H1 (cell line): ENCODE measurements at regions not wholly inside any gene's neighbourhood (a gene's known extent, or its start where the extent isn't known, plus 50 kb on each side); places are given as distances from the start of the nearest gene placed in this dataset.

Source experiments
- CTCF ChIA-PET: fragments of 300-600 bp; sonication (Branson Sonifier 250); formaldehyde crosslinking; loops from one replicate; lab custom pipeline; 2021; ENCODE audit not compliant: partially characterized antibody; lab: Charles Lee
- POLR2A ChIA-PET: fragments of 300-600 bp; sonication (Branson Sonifier 250); formaldehyde crosslinking; loops from one replicate; lab custom pipeline; 2021; ENCODE audit warnings: inconsistent platforms; ENCODE audit not compliant: partially characterized antibody; lab: Charles Lee
- DNase-seq, 2 experiments: peaks; one replicate each; pipeline versions ENCODE4 v3.0.0 to v3.0.0-alpha.2; 2010 to 2022; ENCODE audit warnings: low spot score in 2 of 2, low read depth in 1 of 2, mixed read lengths in 1 of 2
- FAIRE-seq: peaks from 2 replicates; lab custom pipeline; 2011; peaks lifted over from hg19 to GRCh38; lab: Jason Lieb, UNC
- H2AFZ ChIP-seq: 2 replicates; pipeline ENCODE4 v1.8.1; 2012; ENCODE audit warnings: low read length, inconsistent platforms
- H2AK5ac ChIP-seq: 2 replicates; pipeline ENCODE4 v1.6.1; 2013; ENCODE audit warnings: low read depth, low read length
- H2BK120ac ChIP-seq: replicated peaks from 2 replicates; pipeline ENCODE3; 2013; ENCODE audit warnings: low read depth, low read length, inconsistent platforms
- H2BK12ac ChIP-seq: 2 replicates; pipeline ENCODE4 v1.6.1; 2013; ENCODE audit warnings: low read depth, low read length
- H2BK15ac ChIP-seq: 2 replicates; pipeline ENCODE4 v1.6.1; 2013; ENCODE audit warnings: low read length
- H2BK20ac ChIP-seq: 2 replicates; pipeline ENCODE4 v1.6.1; 2013; ENCODE audit warnings: low read length
- H2BK5ac ChIP-seq: 2 replicates; pipeline ENCODE4 v1.6.1; 2013; ENCODE audit warnings: low read depth, low read length
- H3K14ac ChIP-seq: 2 replicates; pipeline ENCODE4 v1.6.1; 2013; ENCODE audit warnings: inconsistent platforms; ENCODE audit not compliant: insufficient read length
- H3K18ac ChIP-seq: 2 replicates; pipeline ENCODE4 v1.6.1; 2013; ENCODE audit warnings: low read length; ENCODE audit errors: extremely low read depth
- H3K23ac ChIP-seq: 2 replicates; pipeline ENCODE4 v1.6.1; 2013; ENCODE audit warnings: inconsistent platforms; ENCODE audit not compliant: insufficient read length
- H3K23me2 ChIP-seq: 2 replicates; pipeline ENCODE4 v1.6.1; 2013; ENCODE audit warnings: low read depth, low read length
- H3K27ac ChIP-seq: 2 replicates; pipeline ENCODE4 v1.6.1; 2011; ENCODE audit warnings: low read depth, low read length, inconsistent platforms
- H3K27me3 ChIP-seq, 4 experiments: replicated peaks in 1 of 4; 1 replicate in 1 of 4; 2 replicates in 3 of 4; pipeline versions ENCODE4 v1.6.1 to v1.8.1; 2011 to 2013; ENCODE audit warnings: low read length in 3 of 4, mild to moderate bottlenecking in 3 of 4, inconsistent platforms in 2 of 4, mixed read lengths in 2 of 4, moderate library complexity in 1 of 4; ENCODE audit not compliant: control insufficient read depth in 3 of 4, insufficient read depth in 3 of 4; ENCODE audit errors: extremely low read depth in 1 of 4
- H3K36me3 ChIP-seq, 4 experiments: 2 replicates each; pipeline versions ENCODE4 v1.6.1 to v1.8.1; 2011 to 2013; ENCODE audit warnings: mild to moderate bottlenecking in 4 of 4, low read length in 3 of 4, moderate library complexity in 2 of 4, control low read depth in 1 of 4, inconsistent platforms in 1 of 4; ENCODE audit not compliant: insufficient read depth in 4 of 4, control insufficient read depth in 2 of 4
- H3K4ac ChIP-seq: replicated peaks from 2 replicates; pipeline ENCODE3; 2013; ENCODE audit warnings: low read length, low read depth, mixed read lengths, inconsistent platforms; ENCODE audit not compliant: insufficient read length
- H3K4me1 ChIP-seq, 4 experiments: replicated peaks in 1 of 4; 1 replicate in 1 of 4; 2 replicates in 3 of 4; pipeline versions ENCODE4 v1.6.1 to v1.8.1; 2011 to 2013; ENCODE audit warnings: low read length in 3 of 4, inconsistent platforms in 2 of 4, mixed read lengths in 1 of 4; ENCODE audit not compliant: insufficient read depth in 4 of 4, control insufficient read depth in 3 of 4
- H3K4me2 ChIP-seq, 2 experiments: 2 replicates each; pipeline versions ENCODE4 v1.6.1 to v1.8.1; 2011 to 2013; ENCODE audit warnings: low read depth in 2 of 2, low read length in 2 of 2, control low read depth in 1 of 2, inconsistent platforms in 1 of 2, mild to moderate bottlenecking in 1 of 2; ENCODE audit not compliant: insufficient read depth in 1 of 2
- H3K4me3 ChIP-seq, 4 experiments: fragments of 200-600, 300-600 bp in 1 of 4; sonication (generic), shearing (Covaris generic), sonication (Bioruptor Twin) in 1 of 4; 2 replicates each; pipeline versions ENCODE4 v1.5.1 to v1.8.1; 2011 to 2016; ENCODE audit warnings: low read length in 4 of 4, low read depth in 3 of 4, control low read depth in 2 of 4, inconsistent platforms in 2 of 4, mild to moderate bottlenecking in 2 of 4, mixed read lengths in 1 of 4, moderate library complexity in 1 of 4; ENCODE audit not compliant: insufficient read depth in 2 of 4; ENCODE audit errors: extremely low read depth in 1 of 4
- H3K56ac ChIP-seq: replicated peaks from 2 replicates; pipeline ENCODE3; 2013; ENCODE audit warnings: low read depth, mild to moderate bottlenecking, mixed read lengths, low read length, inconsistent platforms; ENCODE audit not compliant: insufficient read length
- H3K79me1 ChIP-seq: 2 replicates; pipeline ENCODE4 v1.6.1; 2013; ENCODE audit warnings: low read depth, low read length, control low read depth
- H3K79me2 ChIP-seq, 2 experiments: 2 replicates each; pipeline versions ENCODE4 v1.6.1 to v1.8.1; 2012 to 2013; ENCODE audit warnings: low read length in 2 of 2, mild to moderate bottlenecking in 2 of 2, inconsistent platforms in 1 of 2; ENCODE audit not compliant: insufficient read depth in 2 of 2, control insufficient read depth in 1 of 2
- H3K9ac ChIP-seq, 4 experiments: replicated peaks in 1 of 4; 1 replicate in 1 of 4; 2 replicates in 3 of 4; pipeline versions ENCODE4 v1.6.1 to v1.8.1; 2011 to 2013; ENCODE audit warnings: low read depth in 3 of 4, low read length in 3 of 4, control low read depth in 2 of 4, mild to moderate bottlenecking in 2 of 4, moderate library complexity in 2 of 4, inconsistent platforms in 1 of 4; ENCODE audit errors: extremely low read depth in 1 of 4
- H3K9me3 ChIP-seq, 2 experiments: 2 replicates each; pipeline versions ENCODE4 v1.6.1 to v1.8.1; 2012 to 2013; ENCODE audit warnings: mild to moderate bottlenecking in 2 of 2, moderate library complexity in 2 of 2, control low read depth in 1 of 2, inconsistent platforms in 1 of 2, low read depth in 1 of 2, low read length in 1 of 2, mixed read lengths in 1 of 2; ENCODE audit not compliant: insufficient read depth in 2 of 2
- H4K20me1 ChIP-seq, 2 experiments: replicated peaks in 1 of 2; 2 replicates each; pipeline versions ENCODE3 to v1.8.1; 2011 to 2013; ENCODE audit warnings: inconsistent platforms in 2 of 2, low read length in 2 of 2, mild to moderate bottlenecking in 1 of 2; ENCODE audit not compliant: insufficient read depth in 2 of 2, control insufficient read depth in 1 of 2
- H4K5ac ChIP-seq: 2 replicates; pipeline ENCODE4 v1.6.1; 2013; ENCODE audit warnings: low read length, low read depth, mixed read lengths, inconsistent platforms; ENCODE audit not compliant: insufficient read length
- H4K8ac ChIP-seq: 2 replicates; pipeline ENCODE4 v1.8.0; 2013; ENCODE audit warnings: mild to moderate bottlenecking, moderate library complexity, low read length, inconsistent platforms; ENCODE audit not compliant: insufficient read depth; ENCODE audit errors: extremely low read depth
- H4K91ac ChIP-seq: replicated peaks from 2 replicates; pipeline ENCODE3; 2013; ENCODE audit warnings: low read length, mixed read lengths, inconsistent platforms; ENCODE audit not compliant: insufficient read length
- CREB1 ChIP-seq: IDR thresholded peaks from 2 replicates; pipeline ENCODE4 v1.6.1; 2012; ENCODE audit warnings: inconsistent platforms
- E2F6 ChIP-seq: IDR thresholded peaks from 2 replicates; pipeline ENCODE4 v1.6.1; 2012; ENCODE audit warnings: inconsistent platforms
- GTF2F1 ChIP-seq: IDR thresholded peaks from 2 replicates; pipeline ENCODE4 v1.6.1; 2012; ENCODE audit warnings: low read depth, low read length, improper control_type of control experiment, borderline replicate concordance
- HDAC2 ChIP-seq, 2 experiments: fragments of 300-600 bp in 1 of 2; sonication (generic) in 1 of 2; IDR thresholded peaks; 2 replicates each; pipeline ENCODE4 v1.6.1; 2011 to 2012; ENCODE audit warnings: low read depth in 2 of 2, low read length in 2 of 2, mild to moderate bottlenecking in 2 of 2, moderate library complexity in 2 of 2, borderline replicate concordance in 1 of 2, inconsistent platforms in 1 of 2
- JUND ChIP-seq: IDR thresholded peaks from 2 replicates; pipeline ENCODE4 v1.6.1; 2011; ENCODE audit warnings: mild to moderate bottlenecking, improper control_type of control experiment, low read length
- KDM1A ChIP-seq: fragments of 200-600, 300-600 bp; sonication (generic); IDR thresholded peaks from 2 replicates; pipeline ENCODE4 v1.7.1; 2016; ENCODE audit warnings: mild to moderate bottlenecking, low read length, borderline replicate concordance
- MAFK ChIP-seq: IDR thresholded peaks from 2 replicates; pipeline ENCODE4 v1.6.1; 2012; ENCODE audit warnings: low read depth, mild to moderate bottlenecking, improper control_type of control experiment, low read length
- MAX ChIP-seq: IDR thresholded peaks from 2 replicates; pipeline ENCODE4 v1.6.1; 2012; ENCODE audit warnings: inconsistent platforms
- NRF1 ChIP-seq: IDR thresholded peaks from 2 replicates; pipeline ENCODE4 v1.6.1; 2011; ENCODE audit warnings: mild to moderate bottlenecking, low read depth, low read length, improper control_type of control experiment
- POLR2AphosphoS5 ChIP-seq: IDR thresholded peaks from 2 replicates; pipeline ENCODE4 v1.6.1; 2011; ENCODE audit warnings: low read depth, low read length
- RXRA ChIP-seq: IDR thresholded peaks from 2 replicates; pipeline ENCODE4 v1.6.1; 2011; ENCODE audit warnings: low read depth, mild to moderate bottlenecking, low read length, moderate library complexity; ENCODE audit not compliant: insufficient read depth
- SP1 ChIP-seq: IDR thresholded peaks from 2 replicates; pipeline ENCODE4 v1.6.1; 2011; ENCODE audit warnings: low read depth, low read length
- TEAD4 ChIP-seq: IDR thresholded peaks from 2 replicates; pipeline ENCODE4 v1.6.1; 2012; ENCODE audit warnings: low read depth, low read length, inconsistent platforms, mixed read lengths
- USF2 ChIP-seq: IDR thresholded peaks from 2 replicates; pipeline ENCODE4 v1.6.1; 2011; ENCODE audit warnings: low read length, improper control_type of control experiment
- WGBS, 2 experiments: shearing (Covaris generic) in 1 of 2; methylation state at CpG; one replicate each; pipeline versions ENCODE4 v1.1.6 to v1.1.7; 2013 to 2015; ENCODE audit warnings: low lambda C conversion rate in 2 of 2, mixed read lengths in 2 of 2, inconsistent platforms in 1 of 2, low coverage in 1 of 2, missing lambda C conversion rate in 1 of 2; ENCODE audit not compliant: insufficient replicate concordance in 2 of 2, insufficient coverage in 1 of 2, insufficient read length in 1 of 2; ENCODE audit errors: extremely low coverage in 1 of 2, missing lambda C conversion rate in 1 of 2; 5-methylcytosine and 5-hydroxymethylcytosine counted together

- DNase-seq, result no peak
- no peaks in the 10 kb centered on the region for H3K23me2 ChIP-seq
- CTCF ChIA-PET, result no interaction called here
- TF ChIP-seq RXRA (no peak), CREB1 (no peak), JUND (no peak), USF2 (no peak), SP1 (no peak), HDAC2 (IDR thresholded peaks at IDR 0.05; ENCODE audit: borderline replicate concordance in 1 of 2, low read depth in 2 of 2, low read length in 2 of 2) (no peak), NRF1 (no peak), KDM1A (no peak), E2F6 (no peak), TEAD4 (no peak), MAX (no peak), GTF2F1 (no peak), POLR2AphosphoS5 (no peak), MAFK (no peak)
Observed at GRCh38 chr11:37755521-37755920, 1157.5 kb upstream of the RAG2 start.

More at GRCh38 chr11:37755521-37755920, 1157.5 kb upstream of the RAG2 start:
- no peak overlapping the region for H3K56ac ChIP-seq
- no peak overlapping the region for H2BK12ac ChIP-seq
- no peak overlapping the region for H4K5ac ChIP-seq
- no peak overlapping the region for H3K4me2 ChIP-seq
- no peak overlapping the region for H2AFZ ChIP-seq
- no peak overlapping the region for H2BK120ac ChIP-seq
- H3K18ac ChIP-seq, result no peak overlapping the region
- no peak overlapping the region for H2BK5ac ChIP-seq
- no peak overlapping the region for H3K27ac ChIP-seq
- no peak overlapping the region for H3K4ac ChIP-seq
- no peaks in the 10 kb centered on the region for H3K27me3 ChIP-seq
- H3K14ac ChIP-seq, result no peak overlapping the region
- no peaks in the 10 kb centered on the region for H3K9me3 ChIP-seq
- H3K36me3 ChIP-seq, result no peaks in the 10 kb centered on the region
- no peak for FAIRE-seq
- no peaks in the 10 kb centered on the region for H3K4me1 ChIP-seq
- H3K79me1 ChIP-seq, result no peaks in the 10 kb centered on the region
- WGBS, 2 experiments, result 87% methylated on average over 1 of the region's 1 CpG; no CpG with 5 or more reads in 1 of the 2 experiments
- H4K20me1 ChIP-seq, result no peaks in the 10 kb centered on the region
- H2BK20ac ChIP-seq, result no peak overlapping the region
- H3K9ac ChIP-seq, result no peak overlapping the region
- no peak overlapping the region for H2AK5ac ChIP-seq
- H2BK15ac ChIP-seq, result no peak overlapping the region
- no peak overlapping the region for H4K8ac ChIP-seq
- H4K91ac ChIP-seq, result no peak overlapping the region
- no peaks in the 10 kb centered on the region for H3K79me2 ChIP-seq
- H3K4me3 ChIP-seq, result no peak overlapping the region
- no peak overlapping the region for H3K23ac ChIP-seq
- POLR2A ChIA-PET, result no interaction called here
